Gastroesophageal sphincter (tissue), 4 donors: ENCODE measurements at regions not wholly inside any gene's neighbourhood (a gene's known extent, or its start where the extent isn't known, plus 50 kb on each side); places are given as distances from the start of the nearest gene placed in this dataset.

Experiments used
- ATAC-seq: fragments of 150-250 bp; one replicate; pipeline ENCODE4 v1.9.1; 2016; ENCODE audit warnings: mild to moderate bottlenecking, moderate library complexity
- H3K27ac ChIP-seq, 4 donors: fragments of 200-600 bp; sonication (generic) in 3 of 4; 1 replicate in 3 of 4; 2 replicates in 1 of 4; pipeline ENCODE4 v1.5.1; 2016 to 2019
- H3K27me3 ChIP-seq: fragments of 200-600 bp; sonication (generic); one replicate; pipeline ENCODE4 v1.5.1; 2019
- H3K36me3 ChIP-seq, 2 donors: fragments of 200-600 bp; sonication (generic); one replicate each; pipeline ENCODE4 v1.5.1; 2019; ENCODE audit warnings: control low read depth in 1 of 2
- H3K4me1 ChIP-seq, 3 donors: fragments of 200-600 bp; sonication (generic); 1 replicate in 2 of 3; 2 replicates in 1 of 3; pipeline ENCODE4 v1.5.1; 2016 to 2019; ENCODE audit warnings: control low read depth in 2 of 3
- H3K4me3 ChIP-seq, 2 donors: fragments of 200-600 bp; sonication (generic); one replicate each; pipeline ENCODE4 v1.5.1; 2019; ENCODE audit warnings: mild to moderate bottlenecking in 1 of 2, moderate library complexity in 1 of 2
- H3K9me3 ChIP-seq, 3 donors: fragments of 200-600 bp; sonication (generic); one replicate each; pipeline ENCODE4 v1.5.1; 2017 to 2019; ENCODE audit warnings: control low read depth in 2 of 3
- EP300 ChIP-seq: sonication (generic); formaldehyde crosslinking; IDR thresholded peaks from one replicate; pipeline ENCODE4 v1.6.1; 2017; ENCODE audit warnings: antibody characterized with exemption, mild to moderate bottlenecking
- POLR2A ChIP-seq, 2 donors: fragments of 450-650 bp; IDR thresholded peaks; one replicate each; pipeline ENCODE4 v1.6.1; 2017; ENCODE audit warnings: antibody characterized with exemption in 2 of 2, mild to moderate bottlenecking in 2 of 2, moderate library complexity in 1 of 2
- POLR2AphosphoS5 ChIP-seq: sonication (generic); formaldehyde crosslinking; IDR thresholded peaks from one replicate; pipeline ENCODE4 v1.6.1; 2017; ENCODE audit warnings: antibody characterized with exemption
- WGBS, 2 donors: methylation state at CpG; one replicate each; pipeline ENCODE4 v1.1.5; 2018; ENCODE audit warnings: low coverage in 1 of 2; 5-methylcytosine and 5-hydroxymethylcytosine counted together
- TF ChIP-seq, protein P1 (sequence below), 4 experiments: fragments of 200-600 bp in 2 of 4; fragments of 450-650 bp in 2 of 4; sonication (generic) in 1 of 4; IDR thresholded peaks; one replicate each; pipeline ENCODE4 v1.5.1; 2017 to 2019; ENCODE audit warnings: antibody characterized with exemption in 4 of 4, mild to moderate bottlenecking in 2 of 4, moderate library complexity in 2 of 4

DNA sequence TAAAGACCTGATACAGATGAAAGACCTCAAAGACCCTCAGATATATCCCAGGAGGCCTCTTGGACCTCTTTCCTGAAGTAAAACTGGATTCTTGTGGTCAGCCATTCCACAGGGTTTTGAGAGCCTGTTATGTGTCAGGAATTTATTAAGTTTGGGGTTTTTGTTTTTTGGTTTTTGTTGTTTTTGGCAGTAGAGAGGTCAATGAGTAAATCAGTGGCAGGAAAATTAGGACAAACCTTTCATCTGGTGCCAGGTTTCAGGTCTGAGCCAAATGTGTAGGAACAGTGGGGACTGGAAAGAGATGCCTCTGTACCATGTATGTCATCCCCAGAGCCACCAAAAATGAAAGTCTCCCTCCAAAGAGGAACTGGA is 520.4 kb upstream of the MDFIC2 start:
- Histone ChIP-seq H3K4me1 (peaks cover 0 to 23% (median 9%) of the 10 kb centered on the region in 3 donors), H3K36me3 (no peaks in the 10 kb centered on the region), H3K9me3 (no peaks in the 10 kb centered on the region), H3K4me3 (no peak overlapping the region), H3K27ac (peak overlapping the region; percentile 39 to 77 (median 76)), H3K27me3 (no peaks in the 10 kb centered on the region)
- ATAC-seq: no peak
- TF ChIP-seq POLR2A (IDR thresholded peaks at IDR 0.05) (no peak), POLR2AphosphoS5 (no peak), EP300 (no peak)
- TF ChIP-seq, protein P1, sequence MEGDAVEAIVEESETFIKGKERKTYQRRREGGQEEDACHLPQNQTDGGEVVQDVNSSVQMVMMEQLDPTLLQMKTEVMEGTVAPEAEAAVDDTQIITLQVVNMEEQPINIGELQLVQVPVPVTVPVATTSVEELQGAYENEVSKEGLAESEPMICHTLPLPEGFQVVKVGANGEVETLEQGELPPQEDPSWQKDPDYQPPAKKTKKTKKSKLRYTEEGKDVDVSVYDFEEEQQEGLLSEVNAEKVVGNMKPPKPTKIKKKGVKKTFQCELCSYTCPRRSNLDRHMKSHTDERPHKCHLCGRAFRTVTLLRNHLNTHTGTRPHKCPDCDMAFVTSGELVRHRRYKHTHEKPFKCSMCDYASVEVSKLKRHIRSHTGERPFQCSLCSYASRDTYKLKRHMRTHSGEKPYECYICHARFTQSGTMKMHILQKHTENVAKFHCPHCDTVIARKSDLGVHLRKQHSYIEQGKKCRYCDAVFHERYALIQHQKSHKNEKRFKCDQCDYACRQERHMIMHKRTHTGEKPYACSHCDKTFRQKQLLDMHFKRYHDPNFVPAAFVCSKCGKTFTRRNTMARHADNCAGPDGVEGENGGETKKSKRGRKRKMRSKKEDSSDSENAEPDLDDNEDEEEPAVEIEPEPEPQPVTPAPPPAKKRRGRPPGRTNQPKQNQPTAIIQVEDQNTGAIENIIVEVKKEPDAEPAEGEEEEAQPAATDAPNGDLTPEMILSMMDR (IDR thresholded peaks at IDR 0.05): no peak

DNA sequence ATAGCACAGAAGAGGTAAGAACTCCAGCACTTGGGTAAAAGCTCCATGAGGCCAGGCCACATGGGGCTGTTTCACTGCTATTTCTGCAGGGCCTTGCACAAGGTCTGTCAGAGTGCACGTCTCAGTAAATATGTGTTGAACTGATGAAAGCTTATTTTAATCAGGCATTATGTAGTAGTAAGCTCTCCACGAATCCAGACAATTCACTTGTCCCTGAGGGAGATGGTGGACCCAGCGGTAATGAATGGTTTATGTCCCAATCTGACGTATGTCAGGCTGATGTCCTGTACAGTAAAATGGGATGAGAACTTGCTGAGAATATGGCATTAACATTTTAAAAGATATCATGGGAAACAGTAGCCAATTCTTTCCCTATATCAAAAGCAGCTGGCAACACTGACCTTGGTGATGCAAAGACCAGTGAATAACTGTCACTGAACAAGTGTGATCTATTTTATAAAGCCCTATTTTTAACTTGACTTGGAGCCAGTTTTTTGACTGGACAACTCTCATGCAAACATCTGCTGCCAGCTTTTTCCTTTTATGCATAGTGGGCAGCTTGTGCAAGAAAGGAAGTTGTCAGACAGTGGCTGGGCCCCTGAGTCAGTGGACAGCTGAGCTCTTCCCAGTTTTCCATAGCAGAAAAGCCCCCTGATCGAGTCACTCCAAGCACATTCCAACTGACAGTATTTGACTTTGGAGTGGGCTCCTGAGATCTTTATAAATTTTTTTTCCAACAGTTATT is 519.8 kb upstream of the MDFIC2 start:
- H3K27ac ChIP-seq: peak overlapping the region; percentile 39 to 77 (median 76)

DNA sequence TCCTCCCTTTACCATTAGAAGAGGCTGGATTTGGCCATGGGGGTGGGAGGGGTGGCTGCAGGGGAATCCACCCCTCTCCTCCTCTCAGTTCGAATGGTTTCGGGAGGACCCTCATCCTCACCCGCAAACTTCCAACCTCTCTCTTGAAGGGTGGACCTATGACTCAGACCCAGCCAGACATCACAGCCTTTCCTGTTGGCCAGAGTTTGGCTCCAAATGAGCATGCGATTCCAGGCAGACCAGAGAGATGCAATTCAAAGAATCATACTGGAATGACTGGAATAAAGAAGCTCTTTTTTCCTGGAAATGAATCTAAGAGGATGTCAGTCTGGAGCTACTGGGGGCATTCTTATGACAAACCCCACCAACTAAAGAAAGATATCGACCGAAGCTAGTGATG is 516.7 kb upstream of the MDFIC2 start:
- Histone ChIP-seq H3K4me1 (peaks cover 0 to 34% (median 15%) of the 10 kb centered on the region in 3 donors), H3K9me3 (no peaks in the 10 kb centered on the region), H3K36me3 (no peaks in the 10 kb centered on the region), H3K27me3 (no peaks in the 10 kb centered on the region), H3K27ac (peak overlapping the region in 3 of 4 donors; percentile 7 to 45 (median 18)), H3K4me3 (no peak overlapping the region)
- ATAC-seq: no peak
- 72% methylated on average over 2 of the region's 6 CpGs for WGBS, 2 donors
- TF ChIP-seq EP300 (no peak), POLR2AphosphoS5 (peak; percentile 37)

More for the DNA sequence above, 519.8 kb upstream of the MDFIC2 start:
- peak; percentile 71 for ATAC-seq
- Histone ChIP-seq H3K9me3 (no peaks in the 10 kb centered on the region), H3K36me3 (no peaks in the 10 kb centered on the region), H3K27me3 (no peaks in the 10 kb centered on the region), H3K4me3 (no peak overlapping the region), H3K4me1 (peaks cover 0 to 23% (median 9%) of the 10 kb centered on the region in 3 donors)
- 18 to 56% methylated on average over 5 of the region's 5 CpGs for WGBS, 2 donors
- TF ChIP-seq POLR2AphosphoS5: peak; percentile 56
- no peak for TF ChIP-seq EP300

DNA sequence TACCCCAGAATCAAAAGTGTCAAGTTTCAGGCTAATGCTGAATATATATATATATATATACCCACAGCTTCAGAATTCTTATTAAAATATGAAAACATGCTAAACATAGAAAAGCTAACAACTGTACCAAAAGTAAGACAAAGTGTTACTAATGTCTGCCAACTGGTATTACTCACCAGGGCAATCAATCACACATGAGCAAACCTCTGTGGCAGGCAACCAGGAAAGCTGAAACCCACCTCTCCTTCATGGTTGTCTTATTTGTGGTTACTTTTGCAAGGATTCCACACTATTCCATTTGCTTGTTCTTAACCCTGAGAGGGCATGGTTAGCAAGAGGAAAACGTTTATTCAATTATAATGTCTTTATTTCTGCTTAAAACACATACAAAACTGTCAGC is 512.3 kb upstream of the MDFIC2 start:
- Histone ChIP-seq H3K4me3 (no peak overlapping the region), H3K4me1 (peaks cover 7 to 35% (median 10%) of the 10 kb centered on the region in 3 donors), H3K36me3 (no peaks in the 10 kb centered on the region), H3K27me3 (no peaks in the 10 kb centered on the region), H3K27ac (no peak overlapping the region), H3K9me3 (no peaks in the 10 kb centered on the region)
- 17 to 22% methylated on average over 1 of the region's 1 CpG for WGBS, 2 donors
- TF ChIP-seq POLR2A (IDR thresholded peaks at IDR 0.05): no peak
- peak; percentile 12 for TF ChIP-seq POLR2AphosphoS5
- no peak for ATAC-seq

DNA sequence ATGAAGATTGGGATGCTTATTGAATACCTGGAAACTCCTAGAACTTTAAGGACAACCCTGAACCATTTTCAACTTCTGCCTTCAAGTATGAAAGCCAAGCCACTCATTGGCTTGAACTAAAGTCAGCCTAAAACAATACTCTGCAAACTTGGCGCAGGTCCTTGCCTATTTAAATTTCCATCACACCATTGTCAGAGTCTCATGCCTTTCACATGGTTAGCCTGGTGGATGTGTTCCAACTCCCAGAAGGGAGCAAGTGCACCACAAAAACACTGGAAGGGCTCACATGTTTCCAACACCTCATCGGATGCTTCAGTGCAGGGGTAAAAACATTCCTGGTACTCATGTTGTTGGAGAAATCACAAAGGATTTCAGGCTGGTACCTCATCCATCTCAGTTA is 511.6 kb upstream of the MDFIC2 start:
- TF ChIP-seq POLR2AphosphoS5: no peak
- no peak for TF ChIP-seq EP300
- TF ChIP-seq, protein P1 (IDR thresholded peaks at IDR 0.05): no peak
- TF ChIP-seq POLR2A (IDR thresholded peaks at IDR 0.05): no peak
- Histone ChIP-seq H3K4me3 (no peak overlapping the region), H3K36me3 (no peaks in the 10 kb centered on the region), H3K9me3 (no peaks in the 10 kb centered on the region), H3K27me3 (no peaks in the 10 kb centered on the region), H3K27ac (peak overlapping the region in 2 of 4 donors; percentile 39 to 47), H3K4me1 (peaks cover 7 to 33% (median 10%) of the 10 kb centered on the region in 3 donors)
- 43% methylated on average over 2 of the region's 2 CpGs; no CpG with 5 or more reads in 1 of the 2 donors for WGBS, 2 donors
- ATAC-seq: no peak

DNA sequence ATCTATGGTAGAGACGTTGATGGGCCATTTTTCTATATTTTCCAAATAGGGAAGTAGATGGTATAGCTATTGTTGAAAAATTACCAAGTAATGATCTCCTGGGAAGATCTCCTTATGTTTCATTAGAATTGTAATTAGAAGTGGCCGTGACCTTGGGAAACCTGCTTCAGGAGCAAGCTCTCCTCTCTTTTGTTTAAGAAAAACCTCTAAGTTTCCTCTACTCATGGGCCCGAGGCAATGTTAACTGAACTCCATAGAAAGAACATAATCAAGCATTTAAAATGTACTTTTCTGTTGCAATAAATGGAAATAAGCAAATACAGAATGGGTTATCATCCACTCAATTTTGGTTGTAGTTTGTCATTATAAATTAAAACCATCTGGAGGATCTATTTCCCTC is 511.2 kb upstream of the MDFIC2 start:
- no peaks in the 10 kb centered on the region for H3K9me3 ChIP-seq
- no peak overlapping the region for H3K4me3 ChIP-seq
- ATAC-seq: no peak
- H3K27ac ChIP-seq: peak overlapping the region in 2 of 4 donors; percentile 39 to 47
- no peaks in the 10 kb centered on the region for H3K27me3 ChIP-seq
- H3K36me3 ChIP-seq: no peaks in the 10 kb centered on the region
- WGBS, 2 donors: 66 to 69% methylated on average over 2 to 3 of the region's 3 CpGs
- TF ChIP-seq, protein P1 (IDR thresholded peaks at IDR 0.05): no peak
- TF ChIP-seq EP300: no peak
- TF ChIP-seq POLR2A (IDR thresholded peaks at IDR 0.05): no peak
- TF ChIP-seq POLR2AphosphoS5: no peak
- peaks cover 7 to 28% (median 10%) of the 10 kb centered on the region in 3 donors for H3K4me1 ChIP-seq
